Nephron (organoid): ENCODE measurements at regions not wholly inside any gene's neighbourhood (a gene's known extent, or its start where the extent isn't known, plus 50 kb on each side); places are given as distances from the start of the nearest gene placed in this dataset.

ENCODE experiments used
- H3K27ac Mint-ChIP-seq, 3 experiments: 2 replicates each; pipeline ENCODE4 v1.8.0; 2020; ENCODE audit warnings: mixed read lengths in 3 of 3, mild to moderate bottlenecking in 2 of 3, moderate library complexity in 1 of 3
- H3K27me3 Mint-ChIP-seq: 2 replicates; pipeline ENCODE4 v1.8.0; 2021; ENCODE audit warnings: low read depth, mild to moderate bottlenecking, moderate library complexity, mixed read lengths
- H3K36me3 Mint-ChIP-seq: 2 replicates; pipeline ENCODE4 v1.8.0; 2020; ENCODE audit warnings: low read depth, mixed read lengths
- H3K4me1 Mint-ChIP-seq: 2 replicates; pipeline ENCODE4 v1.8.0; 2020; ENCODE audit warnings: mixed read lengths
- H3K4me3 Mint-ChIP-seq, 3 experiments: 2 replicates each; pipeline ENCODE4 v1.8.0; 2020; ENCODE audit warnings: mild to moderate bottlenecking in 3 of 3, mixed read lengths in 3 of 3, moderate library complexity in 2 of 3
- H3K9me3 Mint-ChIP-seq: 2 replicates; pipeline ENCODE4 v1.8.0; 2020; ENCODE audit warnings: mixed read lengths
- CTCF ChIP-seq, 3 experiments: fragments of 200-600 bp; sonication (generic); IDR thresholded peaks; one replicate each; pipeline ENCODE4 v1.5.0; 2021; ENCODE audit warnings: antibody characterized with exemption in 3 of 3; ENCODE audit not compliant: unreplicated experiment in 3 of 3

DNA sequence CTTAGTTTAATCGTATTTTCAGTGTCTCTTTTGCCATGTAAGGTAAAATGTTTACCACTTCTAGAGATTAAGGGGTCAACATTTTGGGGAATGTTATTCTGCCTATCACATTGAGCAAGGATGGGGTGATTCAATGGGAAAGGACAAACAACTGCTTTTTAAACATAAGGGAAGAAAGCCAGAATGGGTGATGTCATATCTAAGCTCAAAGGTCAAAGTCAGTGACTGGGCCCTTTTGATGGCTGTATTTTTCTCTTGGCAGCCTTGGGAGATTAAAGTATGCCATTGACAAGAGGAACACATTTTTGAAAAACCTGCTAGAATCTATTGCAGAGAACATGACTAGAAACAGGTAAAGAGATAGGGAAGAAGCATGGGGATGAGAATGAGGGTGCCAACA, 477.3 kb upstream of the IRAK1BP1 start:
- TF ChIP-seq CTCF (IDR thresholded peaks at IDR 0.05; ENCODE audit: unreplicated experiment in 3 of 3) = no peak
- Mint-ChIP-seq H3K9me3 (peaks cover 13% of the 10 kb centered on the region), H3K27ac (no peak overlapping the region), H3K4me3 (no peak overlapping the region), H3K4me1 (no peaks in the 10 kb centered on the region), H3K27me3 (no peaks in the 10 kb centered on the region), H3K36me3 (no peaks in the 10 kb centered on the region)

DNA sequence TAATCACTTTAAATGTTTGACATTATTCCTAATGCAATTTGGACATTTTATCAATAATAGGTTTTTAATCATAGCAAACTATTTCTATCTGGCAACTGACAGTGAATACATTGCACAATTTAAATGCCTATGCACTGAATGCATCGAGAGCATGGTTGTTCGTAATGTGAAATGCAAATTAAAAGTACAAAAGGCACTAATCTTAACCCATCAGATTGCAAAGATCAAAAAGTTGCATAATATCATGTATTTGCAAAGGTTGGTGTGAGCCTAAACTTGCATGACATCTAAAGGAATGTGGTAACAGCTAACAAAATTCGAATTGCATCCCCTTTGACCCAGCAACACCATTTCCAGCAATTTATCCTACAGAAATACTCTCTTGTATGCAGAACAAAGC, 469.9 kb upstream of the IRAK1BP1 start:
- no peaks in the 10 kb centered on the region for H3K27me3 Mint-ChIP-seq
- no peaks in the 10 kb centered on the region for H3K4me1 Mint-ChIP-seq
- H3K4me3 Mint-ChIP-seq = no peak overlapping the region
- H3K36me3 Mint-ChIP-seq = no peaks in the 10 kb centered on the region
- no peak for TF ChIP-seq CTCF (IDR thresholded peaks at IDR 0.05; ENCODE audit: unreplicated experiment in 3 of 3)
- no peaks in the 10 kb centered on the region for H3K9me3 Mint-ChIP-seq
- H3K27ac Mint-ChIP-seq = no peak overlapping the region

GRCh38 chr6:78398292-78398691, 469.1 kb upstream of the IRAK1BP1 start:
- Mint-ChIP-seq H3K4me3 (no peak overlapping the region), H3K9me3 (no peaks in the 10 kb centered on the region), H3K4me1 (no peaks in the 10 kb centered on the region), H3K36me3 (no peaks in the 10 kb centered on the region), H3K27me3 (no peaks in the 10 kb centered on the region), H3K27ac (no peak overlapping the region)
- no peak for TF ChIP-seq CTCF (IDR thresholded peaks at IDR 0.05; ENCODE audit: unreplicated experiment in 3 of 3)

DNA sequence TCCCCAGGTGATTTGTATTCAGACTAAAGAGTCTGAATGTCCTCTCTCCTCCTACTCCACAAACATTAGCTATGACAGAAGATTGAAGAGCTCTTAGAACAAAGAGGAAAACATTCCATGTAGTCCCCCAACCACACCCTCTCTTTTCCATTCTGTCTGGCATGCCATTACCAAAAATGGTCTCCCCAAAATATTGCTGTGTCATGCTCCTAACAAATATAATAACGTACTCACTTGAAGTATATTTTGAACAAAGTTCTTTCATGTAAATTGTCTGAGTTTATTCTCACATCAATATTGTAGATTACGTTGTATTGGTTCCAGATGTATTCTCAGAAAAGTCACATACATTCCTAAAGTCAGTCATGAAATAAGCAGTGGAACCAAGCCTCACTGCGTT, 467.3 kb upstream of the IRAK1BP1 start:
- TF ChIP-seq CTCF (IDR thresholded peaks at IDR 0.05; ENCODE audit: unreplicated experiment in 3 of 3) = no peak
- no peak overlapping the region for H3K4me3 Mint-ChIP-seq
- no peaks in the 10 kb centered on the region for H3K27me3 Mint-ChIP-seq
- no peaks in the 10 kb centered on the region for H3K4me1 Mint-ChIP-seq
- no peaks in the 10 kb centered on the region for H3K9me3 Mint-ChIP-seq
- no peaks in the 10 kb centered on the region for H3K36me3 Mint-ChIP-seq
- H3K27ac Mint-ChIP-seq = no peak overlapping the region

- H3K9me3 Mint-ChIP-seq = peaks cover 7% of the 10 kb centered on the region
- H3K36me3 Mint-ChIP-seq = no peaks in the 10 kb centered on the region
- no peak overlapping the region for H3K4me3 Mint-ChIP-seq
- TF ChIP-seq CTCF (IDR thresholded peaks at IDR 0.05; ENCODE audit: unreplicated experiment in 3 of 3) = no peak
- no peaks in the 10 kb centered on the region for H3K27me3 Mint-ChIP-seq
- H3K27ac Mint-ChIP-seq = no peak overlapping the region
- no peaks in the 10 kb centered on the region for H3K4me1 Mint-ChIP-seq
Measured at GRCh38 chr6:78427386-78427785, 440.0 kb upstream of the IRAK1BP1 start.

DNA sequence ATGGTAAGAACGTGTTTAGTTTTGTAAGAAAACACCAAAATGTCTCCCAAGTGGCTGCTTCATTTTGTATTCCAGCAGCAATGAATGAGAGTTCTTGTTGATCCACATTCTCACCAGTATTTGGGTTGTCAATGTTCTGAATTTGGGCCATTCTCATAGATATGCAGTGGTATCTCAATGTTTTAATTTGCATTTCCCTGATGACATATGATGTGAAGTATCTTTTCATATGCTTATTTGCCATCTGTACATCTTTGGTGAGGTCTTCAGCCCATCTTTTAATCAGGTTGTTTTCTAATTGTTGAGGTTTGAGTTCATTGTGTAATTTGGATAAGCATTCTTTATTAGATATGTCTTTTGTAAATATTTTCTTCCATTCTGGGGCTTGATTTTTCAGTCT, 436.8 kb upstream of the IRAK1BP1 start:
- H3K9me3 Mint-ChIP-seq = no peaks in the 10 kb centered on the region
- H3K36me3 Mint-ChIP-seq = no peaks in the 10 kb centered on the region
- TF ChIP-seq CTCF (IDR thresholded peaks at IDR 0.05; ENCODE audit: unreplicated experiment in 3 of 3) = no peak
- no peak overlapping the region for H3K4me3 Mint-ChIP-seq
- no peaks in the 10 kb centered on the region for H3K4me1 Mint-ChIP-seq
- no peaks in the 10 kb centered on the region for H3K27me3 Mint-ChIP-seq
- H3K27ac Mint-ChIP-seq = no peak overlapping the region
